ENCODE measurements at regions not wholly inside any gene's neighbourhood (a gene's known extent, or its start where the extent isn't known, plus 50 kb on each side); places are given as distances from the start of the nearest gene placed in this dataset.

DNA sequence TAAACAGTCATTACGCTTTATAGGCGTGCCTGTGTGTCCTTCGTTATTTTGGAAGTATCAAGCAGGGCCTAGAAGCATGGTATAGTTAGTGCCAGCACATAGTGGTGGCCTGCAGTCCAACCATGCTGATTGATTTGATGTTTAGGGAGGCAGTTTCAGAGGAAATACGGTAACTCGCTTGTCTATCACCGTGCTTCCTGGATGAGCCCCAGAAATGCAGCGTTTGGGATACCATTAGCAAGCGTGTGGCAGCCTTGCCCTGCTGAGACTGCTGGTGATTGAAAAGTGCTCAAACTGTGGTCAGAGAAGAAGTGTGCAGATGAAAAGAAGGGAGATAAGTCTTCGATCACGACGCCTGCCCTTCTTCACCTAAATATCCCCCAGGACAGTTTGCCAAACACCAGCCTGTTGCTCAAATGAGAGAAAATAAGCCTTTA lies 158.4 kb downstream of the CHIC2 start:
- TF ChIP-seq POLR2A (IDR thresholded peaks at IDR 0.05): no peak
- TF ChIP-seq, protein P1, sequence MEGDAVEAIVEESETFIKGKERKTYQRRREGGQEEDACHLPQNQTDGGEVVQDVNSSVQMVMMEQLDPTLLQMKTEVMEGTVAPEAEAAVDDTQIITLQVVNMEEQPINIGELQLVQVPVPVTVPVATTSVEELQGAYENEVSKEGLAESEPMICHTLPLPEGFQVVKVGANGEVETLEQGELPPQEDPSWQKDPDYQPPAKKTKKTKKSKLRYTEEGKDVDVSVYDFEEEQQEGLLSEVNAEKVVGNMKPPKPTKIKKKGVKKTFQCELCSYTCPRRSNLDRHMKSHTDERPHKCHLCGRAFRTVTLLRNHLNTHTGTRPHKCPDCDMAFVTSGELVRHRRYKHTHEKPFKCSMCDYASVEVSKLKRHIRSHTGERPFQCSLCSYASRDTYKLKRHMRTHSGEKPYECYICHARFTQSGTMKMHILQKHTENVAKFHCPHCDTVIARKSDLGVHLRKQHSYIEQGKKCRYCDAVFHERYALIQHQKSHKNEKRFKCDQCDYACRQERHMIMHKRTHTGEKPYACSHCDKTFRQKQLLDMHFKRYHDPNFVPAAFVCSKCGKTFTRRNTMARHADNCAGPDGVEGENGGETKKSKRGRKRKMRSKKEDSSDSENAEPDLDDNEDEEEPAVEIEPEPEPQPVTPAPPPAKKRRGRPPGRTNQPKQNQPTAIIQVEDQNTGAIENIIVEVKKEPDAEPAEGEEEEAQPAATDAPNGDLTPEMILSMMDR (IDR thresholded peaks at IDR 0.05): no peak

Data from lower leg skin (tissue), 3 donors.